ENCODE measurements at regions not wholly inside any gene's neighbourhood (a gene's known extent, or its start where the extent isn't known, plus 50 kb on each side); places are given as distances from the start of the nearest gene placed in this dataset.

DNA sequence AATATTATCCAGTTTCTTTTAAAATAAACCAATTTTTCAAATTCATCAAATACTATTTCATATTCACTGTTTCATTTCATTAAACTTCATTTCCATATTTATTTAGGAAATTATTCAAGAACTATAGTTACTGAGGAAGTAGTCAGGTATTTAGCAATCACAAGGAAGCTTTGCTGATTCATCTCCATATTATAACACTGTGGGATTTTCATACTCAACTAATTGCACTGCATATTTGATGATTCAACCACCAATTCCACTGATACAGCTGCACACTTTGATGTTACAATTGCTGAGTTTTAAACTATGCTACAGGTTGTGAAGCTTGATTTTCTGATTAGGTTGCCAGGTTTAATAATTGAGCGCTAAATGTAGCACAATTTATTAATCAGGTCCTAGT lies 556.8 kb upstream of the SLITRK1 start:
- H3K4me2 ChIP-seq (ENCODE audit: low read depth, low read length): no peak overlapping the region
- dilution Hi-C loops (cut with HindIII; ENCODE audit: low sequenced_read_pairs, unreplicated experiment): no loop called here

More for the DNA sequence above, 556.8 kb upstream of the SLITRK1 start:
- Histone ChIP-seq H3K4me3 (ENCODE audit: insufficient read depth, low read depth, low read length) (no peak overlapping the region), H2BK120ac (ENCODE audit: low read depth, low read length) (no peak overlapping the region), H2AK9ac (replicated peaks; ENCODE audit: low read depth, low read length, poor library complexity) (no peak overlapping the region), H2BK20ac (ENCODE audit: low read depth, low read length) (no peak overlapping the region), H3K23ac (ENCODE audit: low read depth, low read length) (no peak overlapping the region), H3K27me3 (ENCODE audit: control insufficient read depth, insufficient read depth, low read length) (no peaks in the 10 kb centered on the region), H2BK5ac (ENCODE audit: low read depth, low read length, poor library complexity, severe bottlenecking) (no peak overlapping the region), H3K9me1 (ENCODE audit: insufficient read depth, low read length) (no peaks in the 10 kb centered on the region), H3K18ac (ENCODE audit: low read depth, low read length) (no peak overlapping the region), H4K8ac (ENCODE audit: low read depth in 2 of 2, low read length in 2 of 2) (no peak overlapping the region), H2BK15ac (ENCODE audit: low read depth, low read length) (no peak overlapping the region), H3K79me1 (ENCODE audit: low read depth in 1 of 2, low read length in 2 of 2) (no peaks in the 10 kb centered on the region), H4K5ac (ENCODE audit: low read depth, low read length) (no peak overlapping the region), H3K9ac (ENCODE audit: low read depth, low read length) (no peak overlapping the region), H4K91ac (ENCODE audit: insufficient read depth, low read depth, low read length) (no peak overlapping the region), H3K36me3 (ENCODE audit: control insufficient read depth, insufficient read depth, low read length) (no peaks in the 10 kb centered on the region), H3K4ac (ENCODE audit: low read depth, low read length) (no peak overlapping the region), H3K56ac (ENCODE audit: extremely low read depth, insufficient read depth, low read length) (no peak overlapping the region), H2AFZ (replicated peaks; ENCODE audit: low read length, poor library complexity) (no peak overlapping the region), H2AK5ac (ENCODE audit: low read depth, low read length) (no peak overlapping the region), H3K4me1 (ENCODE audit: control insufficient read depth, insufficient read depth, low read length) (no peaks in the 10 kb centered on the region), H3K14ac (replicated peaks; ENCODE audit: low read depth, low read length) (no peak overlapping the region), H3K27ac (ENCODE audit: insufficient read depth, low read length) (no peak overlapping the region), H3K9me3 (ENCODE audit: control insufficient read depth, insufficient read depth, low read length) (no peaks in the 10 kb centered on the region), H4K20me1 (ENCODE audit: insufficient read depth, low read length) (no peaks in the 10 kb centered on the region)
- no TSS peak for BruUV-seq (replicated peaks)
- WGBS, 2 experiments (ENCODE audit: extremely low coverage in 2 of 2, insufficient read length in 1 of 2): no CpG with 5 or more reads among the region's 1 CpG
- ChIA-PET POLR2A (ENCODE audit: unreplicated experiment) (no interaction called here), CTCF (interaction anchor here (0.7 kb wide), 1 partner anchor 28 kb away, joined by 4 read pairs; no protein-coding TSS in a partner anchor)
- ATAC-seq (ENCODE audit: low read depth) (no peak), DNase-seq (peak; percentile 58)
- TF ChIP-seq MAFK (IDR thresholded peaks at IDR 0.05; ENCODE audit: low read depth, low read length): peak; percentile 3; the same call in 1 of the 2 replicates
- peak; percentile 81 for TF ChIP-seq CEBPB (IDR thresholded peaks at IDR 0.05; ENCODE audit: low read depth, low read length)
- TF ChIP-seq NFE2L2 (IDR thresholded peaks at IDR 0.05; ENCODE audit: low read depth, low read length): no peak
- intact Hi-C loops (cut with micrococcal nuclease): no loop called here
- in situ Hi-C loops (cut with MboI; ENCODE audit: low sequenced_read_pairs): no loop called here

Measured in IMR-90 (cell line).